ENCODE measurements at regions not wholly inside any gene's neighbourhood (a gene's known extent, or its start where the extent isn't known, plus 50 kb on each side); places are given as distances from the start of the nearest gene placed in this dataset.
"Not testable (repeated sequence)": the region's sequence is repeated elsewhere in the genome, so short reads cannot be mapped to it uniquely, and the experiment has no call there.

GRCh38 chr5:106476630-106477029 is 1194.1 kb downstream of the EFNA5 start:
- no peaks in the 10 kb centered on the region for H3K36me3 Mint-ChIP-seq (ENCODE audit: low read depth)
- H3K27me3 Mint-ChIP-seq (ENCODE audit: low read depth) = no peaks in the 10 kb centered on the region
- no peak overlapping the region for H3K4me3 Mint-ChIP-seq
- H3K9me3 Mint-ChIP-seq = no peaks in the 10 kb centered on the region
- H3K4me1 Mint-ChIP-seq (ENCODE audit: low read depth) = no peaks in the 10 kb centered on the region
- no peak for DNase-seq (ENCODE audit: low spot score)
- H3K27ac Mint-ChIP-seq = no peak overlapping the region

- Mint-ChIP-seq H3K27ac (no peak overlapping the region), H3K27me3 (ENCODE audit: low read depth) (no peaks in the 10 kb centered on the region), H3K36me3 (ENCODE audit: low read depth) (no peaks in the 10 kb centered on the region), H3K4me1 (ENCODE audit: low read depth) (no peaks in the 10 kb centered on the region), H3K9me3 (peaks cover 10% of the 10 kb centered on the region), H3K4me3 (no peak overlapping the region)
- DNase-seq (ENCODE audit: low spot score) = no peak
These were observed 1196.7 kb downstream of the EFNA5 start for GRCh38 chr5:106474066-106474465.

GRCh38 chr5:106459541-106459940 is 1211.2 kb downstream of the EFNA5 start:
- H3K4me1 Mint-ChIP-seq (ENCODE audit: low read depth) = no peaks in the 10 kb centered on the region
- H3K9me3 Mint-ChIP-seq = peaks cover 11% of the 10 kb centered on the region
- no peaks in the 10 kb centered on the region for H3K36me3 Mint-ChIP-seq (ENCODE audit: low read depth)
- no peak for DNase-seq (ENCODE audit: low spot score)
- no peak overlapping the region for H3K4me3 Mint-ChIP-seq
- H3K27ac Mint-ChIP-seq = no peak overlapping the region
- H3K27me3 Mint-ChIP-seq (ENCODE audit: low read depth) = no peaks in the 10 kb centered on the region

- Mint-ChIP-seq H3K4me3 (no peak overlapping the region), H3K27ac (no peak overlapping the region), H3K36me3 (ENCODE audit: low read depth) (no peaks in the 10 kb centered on the region), H3K27me3 (ENCODE audit: low read depth) (no peaks in the 10 kb centered on the region), H3K4me1 (ENCODE audit: low read depth) (no peaks in the 10 kb centered on the region), H3K9me3 (no peaks in the 10 kb centered on the region)
- no peak for DNase-seq (ENCODE audit: low spot score)
These were observed 1215.9 kb downstream of the EFNA5 start for GRCh38 chr5:106454651-106455415.

- Mint-ChIP-seq H3K27me3 (ENCODE audit: low read depth) (no peaks in the 10 kb centered on the region), H3K36me3 (ENCODE audit: low read depth) (no peaks in the 10 kb centered on the region), H3K27ac (no peak overlapping the region), H3K9me3 (no peaks in the 10 kb centered on the region), H3K4me1 (ENCODE audit: low read depth) (no peaks in the 10 kb centered on the region), H3K4me3 (no peak overlapping the region)
- DNase-seq (ENCODE audit: low spot score) = no peak
These were observed 1216.7 kb downstream of the EFNA5 start for GRCh38 chr5:106454050-106454449.

GRCh38 chr5:106451998-106452397 is 1218.7 kb downstream of the EFNA5 start:
- DNase-seq (ENCODE audit: low spot score) = no peak
- H3K4me1 Mint-ChIP-seq (ENCODE audit: low read depth) = no peaks in the 10 kb centered on the region
- H3K9me3 Mint-ChIP-seq = no peaks in the 10 kb centered on the region
- no peak overlapping the region for H3K4me3 Mint-ChIP-seq
- no peaks in the 10 kb centered on the region for H3K27me3 Mint-ChIP-seq (ENCODE audit: low read depth)
- H3K36me3 Mint-ChIP-seq (ENCODE audit: low read depth) = no peaks in the 10 kb centered on the region
- no peak overlapping the region for H3K27ac Mint-ChIP-seq

- Mint-ChIP-seq H3K36me3 (ENCODE audit: low read depth) (no peaks in the 10 kb centered on the region), H3K27ac (no peak overlapping the region), H3K4me3 (no peak overlapping the region), H3K27me3 (ENCODE audit: low read depth) (no peaks in the 10 kb centered on the region), H3K9me3 (no peaks in the 10 kb centered on the region), H3K4me1 (ENCODE audit: low read depth) (no peaks in the 10 kb centered on the region)
- DNase-seq (ENCODE audit: low spot score) = no peak
These were observed 1227.0 kb downstream of the EFNA5 start for GRCh38 chr5:106443746-106444145.

GRCh38 chr5:106435185-106435584 is 1235.6 kb downstream of the EFNA5 start:
- H3K4me3 Mint-ChIP-seq = no peak overlapping the region
- no peaks in the 10 kb centered on the region for H3K36me3 Mint-ChIP-seq (ENCODE audit: low read depth)
- H3K9me3 Mint-ChIP-seq = peaks cover 11% of the 10 kb centered on the region
- H3K27ac Mint-ChIP-seq = no peak overlapping the region
- H3K4me1 Mint-ChIP-seq (ENCODE audit: low read depth) = no peaks in the 10 kb centered on the region
- DNase-seq (ENCODE audit: low spot score) = no peak
- H3K27me3 Mint-ChIP-seq (ENCODE audit: low read depth) = no peaks in the 10 kb centered on the region

GRCh38 chr5:106430733-106431132 is 1240.0 kb downstream of the EFNA5 start:
- not testable (repeated sequence) for H3K27me3 Mint-ChIP-seq (ENCODE audit: low read depth); DNase-seq (ENCODE audit: low spot score); H3K4me1 Mint-ChIP-seq (ENCODE audit: low read depth); H3K36me3 Mint-ChIP-seq (ENCODE audit: low read depth); H3K27ac Mint-ChIP-seq; H3K4me3 Mint-ChIP-seq
- peaks cover 11% of the 10 kb centered on the region for H3K9me3 Mint-ChIP-seq

GRCh38 chr5:106423109-106423897 is 1247.4 kb downstream of the EFNA5 start:
- H3K27me3 Mint-ChIP-seq (ENCODE audit: low read depth) = no peaks in the 10 kb centered on the region
- DNase-seq (ENCODE audit: low spot score) = no peak
- H3K4me3 Mint-ChIP-seq = no peak overlapping the region
- no peaks in the 10 kb centered on the region for H3K4me1 Mint-ChIP-seq (ENCODE audit: low read depth)
- peaks cover 6% of the 10 kb centered on the region for H3K9me3 Mint-ChIP-seq
- no peaks in the 10 kb centered on the region for H3K36me3 Mint-ChIP-seq (ENCODE audit: low read depth)
- H3K27ac Mint-ChIP-seq = no peak overlapping the region

- peaks cover 6% of the 10 kb centered on the region for H3K9me3 Mint-ChIP-seq
- no peaks in the 10 kb centered on the region for H3K36me3 Mint-ChIP-seq (ENCODE audit: low read depth)
- H3K27me3 Mint-ChIP-seq (ENCODE audit: low read depth) = no peaks in the 10 kb centered on the region
- no peak for DNase-seq (ENCODE audit: low spot score)
- no peak overlapping the region for H3K27ac Mint-ChIP-seq
- H3K4me3 Mint-ChIP-seq = no peak overlapping the region
- H3K4me1 Mint-ChIP-seq (ENCODE audit: low read depth) = no peaks in the 10 kb centered on the region
These were observed 1250.6 kb downstream of the EFNA5 start for GRCh38 chr5:106420102-106420501.

- no peak overlapping the region for H3K4me3 Mint-ChIP-seq
- H3K4me1 Mint-ChIP-seq (ENCODE audit: low read depth) = no peaks in the 10 kb centered on the region
- DNase-seq (ENCODE audit: low spot score) = no peak
- no peaks in the 10 kb centered on the region for H3K27me3 Mint-ChIP-seq (ENCODE audit: low read depth)
- no peaks in the 10 kb centered on the region for H3K36me3 Mint-ChIP-seq (ENCODE audit: low read depth)
- peaks cover 3% of the 10 kb centered on the region for H3K9me3 Mint-ChIP-seq
- no peak overlapping the region for H3K27ac Mint-ChIP-seq
These were observed 1252.5 kb downstream of the EFNA5 start for GRCh38 chr5:106418196-106418595.

- H3K27ac Mint-ChIP-seq = no peak overlapping the region
- no peak overlapping the region for H3K4me3 Mint-ChIP-seq
- no peaks in the 10 kb centered on the region for H3K36me3 Mint-ChIP-seq (ENCODE audit: low read depth)
- no peak for DNase-seq (ENCODE audit: low spot score)
- no peaks in the 10 kb centered on the region for H3K4me1 Mint-ChIP-seq (ENCODE audit: low read depth)
- H3K27me3 Mint-ChIP-seq (ENCODE audit: low read depth) = no peaks in the 10 kb centered on the region
- H3K9me3 Mint-ChIP-seq = peaks cover 3% of the 10 kb centered on the region
These were observed 1253.2 kb downstream of the EFNA5 start for GRCh38 chr5:106417566-106417965.

GRCh38 chr5:106417163-106417562 is 1253.6 kb downstream of the EFNA5 start:
- Mint-ChIP-seq H3K9me3 (peaks cover 3% of the 10 kb centered on the region), H3K27me3 (ENCODE audit: low read depth) (no peaks in the 10 kb centered on the region), H3K4me1 (ENCODE audit: low read depth) (no peaks in the 10 kb centered on the region), H3K4me3 (no peak overlapping the region), H3K36me3 (ENCODE audit: low read depth) (no peaks in the 10 kb centered on the region), H3K27ac (no peak overlapping the region)
- no peak for DNase-seq (ENCODE audit: low spot score)

Measured in T-helper 2 cell treated with Interferon-gamma antibody and Interleukin-4, amounts not matched to agents 5 μg/mL and 100 μg/mL, for 36 hours (primary cell).